Heart left ventricle (tissue), 16 donors: ENCODE measurements at regions not wholly inside any gene's neighbourhood (a gene's known extent, or its start where the extent isn't known, plus 50 kb on each side); places are given as distances from the start of the nearest gene placed in this dataset.

Experiments used
- ATAC-seq, 4 donors: fragments of 200-7000 bp; cut with Tn5 transposase; one replicate each; pipeline ENCODE4 v1.9.1; 2020 to 2022; ENCODE audit warnings: moderate library complexity in 4 of 4, mild to moderate bottlenecking in 3 of 4, moderate number of reproducible peaks in 1 of 4
- DNase-seq, 5 donors: peaks; one replicate each; pipeline ENCODE4 v3.0.0-alpha.2; 2020
- H3K27ac ChIP-seq, 12 donors: fragments of 200-600 bp; sonication (generic) in 4 of 12; one replicate each; pipeline versions ENCODE4 v1.5.0 to v1.8.0; 2016 to 2022; ENCODE audit warnings: mild to moderate bottlenecking in 2 of 12
- H3K27me3 ChIP-seq, 9 donors: fragments of 200-600 bp; sonication (generic) in 2 of 9; one replicate each; pipeline versions ENCODE4 v1.5.1 to v1.8.0; 2016 to 2022; ENCODE audit warnings: mild to moderate bottlenecking in 3 of 9
- H3K36me3 ChIP-seq, 9 donors: fragments of 200-600 bp; sonication (generic) in 2 of 9; one replicate each; pipeline versions ENCODE4 v1.5.0 to v1.8.0; 2018 to 2022; ENCODE audit warnings: mild to moderate bottlenecking in 2 of 9
- H3K4me1 ChIP-seq, 12 donors: fragments of 200-600 bp; sonication (generic) in 4 of 12; one replicate each; pipeline versions ENCODE4 v1.5.0 to v1.8.0; 2016 to 2022; ENCODE audit warnings: mild to moderate bottlenecking in 3 of 12
- H3K4me3 ChIP-seq, 12 donors: fragments of 200-600 bp; sonication (generic) in 4 of 12; one replicate each; pipeline versions ENCODE4 v1.5.0 to v1.8.0; 2017 to 2022; ENCODE audit warnings: mild to moderate bottlenecking in 9 of 12, moderate library complexity in 4 of 12
- H3K9me3 ChIP-seq, 12 donors: fragments of 200-600 bp; sonication (generic) in 4 of 12; one replicate each; pipeline versions ENCODE4 v1.5.0 to v1.8.0; 2016 to 2022; ENCODE audit warnings: mild to moderate bottlenecking in 1 of 12
- CTCF ChIP-seq, 12 donors: fragments of 200-600 bp; sonication (generic) in 4 of 12; IDR thresholded peaks; one replicate each; pipeline versions ENCODE4 v1.5.0 to v1.8.0; 2018 to 2022; ENCODE audit warnings: antibody characterized with exemption in 12 of 12, mild to moderate bottlenecking in 5 of 12
- POLR2A ChIP-seq, 2 donors: fragments of 450-650 bp; IDR thresholded peaks; one replicate each; pipeline ENCODE4 v1.6.1; 2017; ENCODE audit warnings: antibody characterized with exemption in 2 of 2, mild to moderate bottlenecking in 2 of 2, moderate library complexity in 2 of 2
- WGBS, 4 donors: extraction: QIAGEN DNeasy Blood & Tissue Kit in 2 of 4; methylation state at CpG; one replicate each; pipeline versions ENCODE4 v1.1.5 to v1.1.7; 2013 to 2018; 5-methylcytosine and 5-hydroxymethylcytosine counted together
- intact Hi-C, 10 donors: fragments of 100-400 bp; cut with DNase I; formaldehyde crosslinking; loops; one replicate each; pipeline versions ENCODE4 v1.11.1 to v1.14.2; 2022
- donor health status: ischemic (EF 13 %, LVEDD 7.1; RV severe dilation, severe dysfunction).
- donor health status: healthy with polysubstance abuse.
- donor health status: DM: no; HTN: yes; CAD: no.
- donor health status: DM: no; HTN: no; CAD: no.
- donor health status: ischemic (EF 25% LVEDD 6.9; RV normal size, moderate dysfunction).
- donor health status: ischemic (EF 25% LVEDD 5.7; RV mildly dilated, moderate dysfunction).
- donor health status: healthy.
- donor health status: DM: yes; HTN: yes; CAD: no.
- donor health status: ischemic (EF 35%, LVEDD 5.7; RV mildly dilated, moderate dysfunction).
- donor health status: nonischemic (EF 11% LVEDD 7.7; RV severe dilation, severe dysfunction).
- donor health status: DM: yes; HTN: yes; CAD: no.
- donor health status: PGD.
- donor health status: ischemic (EF 29% LVEDD 5.4; RV normal size, mild dysfunction).
- donor health status: nonischemic (EF 23%, LVEDD 6.1; RV moderate dilation, normal function).

- TF ChIP-seq POLR2A (IDR thresholded peaks at IDR 0.05) (no peak), CTCF (IDR thresholded peaks at IDR 0.05) (no peak)
- DNase-seq (no peak), ATAC-seq (no peak)
- no peaks in the 10 kb centered on the region for H3K27me3 ChIP-seq
- no peaks in the 10 kb centered on the region for H3K4me1 ChIP-seq
- WGBS, 4 donors: 52 to 68% (median 60%) methylated on average over 1 of the region's 1 CpG
- H3K4me3 ChIP-seq: no peak overlapping the region
- H3K27ac ChIP-seq: no peak overlapping the region
- H3K36me3 ChIP-seq: no peaks in the 10 kb centered on the region
- intact Hi-C loops: no loop called here
- no peaks in the 10 kb centered on the region for H3K9me3 ChIP-seq
Measured at GRCh38 chr12:22879203-22879602, 254.2 kb downstream of the ETNK1 start.

- Histone ChIP-seq H3K9me3 (no peaks in the 10 kb centered on the region), H3K4me1 (no peaks in the 10 kb centered on the region), H3K36me3 (no peaks in the 10 kb centered on the region), H3K27ac (no peak overlapping the region), H3K4me3 (no peak overlapping the region), H3K27me3 (no peaks in the 10 kb centered on the region)
- ATAC-seq (no peak), DNase-seq (no peak)
- intact Hi-C loops: no loop called here
- TF ChIP-seq CTCF (IDR thresholded peaks at IDR 0.05) (no peak), POLR2A (IDR thresholded peaks at IDR 0.05) (no peak)
Measured at GRCh38 chr12:22880331-22880730, 255.4 kb downstream of the ETNK1 start.

GRCh38 chr12:22880807-22881206 lies 255.8 kb downstream of the ETNK1 start:
- TF ChIP-seq CTCF (IDR thresholded peaks at IDR 0.05) (no peak), POLR2A (IDR thresholded peaks at IDR 0.05) (no peak)
- H3K27me3 ChIP-seq: no peaks in the 10 kb centered on the region
- WGBS, 4 donors: 64 to 75% (median 71%) methylated on average over 5 to 6 of the region's 6 CpGs
- no peak for ATAC-seq
- no peak overlapping the region for H3K27ac ChIP-seq
- H3K36me3 ChIP-seq: no peaks in the 10 kb centered on the region
- H3K4me1 ChIP-seq: no peaks in the 10 kb centered on the region
- intact Hi-C loops: no loop called here
- no peak overlapping the region for H3K4me3 ChIP-seq
- no peaks in the 10 kb centered on the region for H3K9me3 ChIP-seq
- DNase-seq: no peak

GRCh38 chr12:22881878-22882385 lies 257.0 kb downstream of the ETNK1 start:
- Histone ChIP-seq H3K4me3 (no peak overlapping the region), H3K27me3 (no peaks in the 10 kb centered on the region), H3K27ac (no peak overlapping the region), H3K36me3 (no peaks in the 10 kb centered on the region), H3K9me3 (no peaks in the 10 kb centered on the region), H3K4me1 (no peaks in the 10 kb centered on the region)
- ATAC-seq (no peak), DNase-seq (no peak)
- intact Hi-C loops: no loop called here
- WGBS, 4 donors: 79 to 96% (median 86%) methylated on average over 3 of the region's 3 CpGs
- TF ChIP-seq CTCF (IDR thresholded peaks at IDR 0.05) (no peak), POLR2A (IDR thresholded peaks at IDR 0.05) (no peak)
